K562 (cell line): ENCODE measurements at regions not wholly inside any gene's neighbourhood (a gene's known extent, or its start where the extent isn't known, plus 50 kb on each side); places are given as distances from the start of the nearest gene placed in this dataset.

ENCODE experiments used
- ATF2 ChIP-seq: sonication (generic); formaldehyde crosslinking; IDR thresholded peaks from 2 replicates; pipeline ENCODE4 v1.8.1; 2022; ENCODE audit warnings: missing genetic modification reagents
- ATF7 ChIP-seq: fragments of 450-650 bp; IDR thresholded peaks from 2 replicates; pipeline ENCODE4 v1.7.1; 2014; ENCODE audit warnings: mild to moderate bottlenecking, moderate library complexity
- CHD4 ChIP-seq: fragments of 200-600 bp; sonication (generic); IDR thresholded peaks from 3 replicates; pipeline ENCODE4 v1.6.1; 2012; ENCODE audit warnings: low read depth, mild to moderate bottlenecking, mixed read lengths, low read length, inconsistent platforms; ENCODE audit not compliant: insufficient read depth, insufficient replicate concordance, poor library complexity, severe bottlenecking
- EP300 ChIP-seq: IDR thresholded peaks from 2 replicates; pipeline ENCODE4 v1.6.1; 2012; ENCODE audit warnings: low read length, improper control_type of control experiment
- GABPB2 ChIP-seq: fragments of 250-450 bp; sonication (Bioruptor Pico); conservative IDR thresholded peaks from 2 replicates; pipeline ENCODE4 v1.5.1; 2021; ENCODE audit warnings: mild to moderate bottlenecking
- NBN ChIP-seq: fragments of 450-650 bp; IDR thresholded peaks from 2 replicates; pipeline ENCODE4 v1.6.1; 2016; ENCODE audit warnings: low read depth, mild to moderate bottlenecking
- NEUROD1 ChIP-seq: fragments of 150-350 bp; IDR thresholded peaks from 2 replicates; pipeline ENCODE4 v1.6.1; 2014; ENCODE audit warnings: borderline replicate concordance, low read length, low read depth; ENCODE audit not compliant: partially characterized antibody
- RAD21 ChIP-seq, 2 experiments: fragments of 250-450 bp in 1 of 2; fragments of 450-650 bp in 1 of 2; sonication (Bioruptor Pico) in 1 of 2; formaldehyde crosslinking in 1 of 2; IDR thresholded peaks in 1 of 2; conservative IDR thresholded peaks in 1 of 2; 2 replicates each; pipeline versions ENCODE4 v1.4.0 to v1.8.0; 2020 to 2022; ENCODE audit warnings: mild to moderate bottlenecking in 2 of 2, moderate library complexity in 1 of 2
- ZNF165 ChIP-seq: fragments of 250-450 bp; sonication (Bioruptor Pico); IDR thresholded peaks from 2 replicates; pipeline ENCODE4 v1.4.0; 2020; ENCODE audit warnings: borderline replicate concordance
- ZNF212 ChIP-seq: fragments of 450-650 bp; formaldehyde crosslinking; IDR thresholded peaks from 2 replicates; pipeline ENCODE4 v1.4.0; 2020; ENCODE audit warnings: mild to moderate bottlenecking
- ZNF589 ChIP-seq: fragments of 200-800 bp; sonication (Bioruptor generic); IDR thresholded peaks from 2 replicates; pipeline ENCODE4 v1.6.1; 2016; ENCODE audit warnings: low read depth, missing genetic modification characterization, missing compliant biosample characterization
- TF ChIP-seq, protein P1 (sequence below): fragments of 450-650 bp; formaldehyde crosslinking; IDR thresholded peaks from 2 replicates; pipeline ENCODE4 v1.4.0; 2020; ENCODE audit warnings: mild to moderate bottlenecking, moderate library complexity
- TF ChIP-seq, protein P2 (sequence below): fragments of 250-450 bp; sonication (Bioruptor Pico); IDR thresholded peaks from 2 replicates; pipeline ENCODE4 v1.8.0; 2021; ENCODE audit warnings: moderate library complexity, mild to moderate bottlenecking, inconsistent platforms
- TF ChIP-seq, protein P3 (sequence below), 3 experiments: IDR thresholded peaks in 2 of 3; conservative IDR thresholded peaks in 1 of 3; 2 replicates each; pipeline ENCODE4 v1.5.1; 2011 to 2012; ENCODE audit warnings: low read length in 3 of 3, mild to moderate bottlenecking in 3 of 3, control low read depth in 2 of 3, improper control_type of control experiment in 1 of 3, inconsistent platforms in 1 of 3, low read depth in 1 of 3, mixed read lengths in 1 of 3, moderate library complexity in 1 of 3; ENCODE audit not compliant: insufficient read depth in 2 of 3
- TF ChIP-seq, protein P4 (sequence below): sonication (generic); formaldehyde crosslinking; IDR thresholded peaks from 2 replicates; pipeline ENCODE4 v1.8.0; 2022; ENCODE audit warnings: mild to moderate bottlenecking, missing genetic modification reagents

GRCh38 chr18:45212181-45213039, 402.9 kb upstream of the SLC14A2 start (continued):
- TF ChIP-seq NBN (no peak), ZNF212 (no peak), ZNF165 (CRISPR knock-in tag) (no peak), GABPB2 (no peak), RAD21 (CRISPR knock-in tag; conservative IDR thresholded peaks at IDR 0.05 in 1 of 2, IDR thresholded peaks at IDR 0.05 in 1 of 2) (peak; percentile 69 to 75), NEUROD1 (no peak), EP300 (no peak), CHD4 (no peak), ATF2 (CRISPR knock-in tag) (no peak), ZNF589 (no peak), ATF7 (no peak)
- TF ChIP-seq, protein P1, sequence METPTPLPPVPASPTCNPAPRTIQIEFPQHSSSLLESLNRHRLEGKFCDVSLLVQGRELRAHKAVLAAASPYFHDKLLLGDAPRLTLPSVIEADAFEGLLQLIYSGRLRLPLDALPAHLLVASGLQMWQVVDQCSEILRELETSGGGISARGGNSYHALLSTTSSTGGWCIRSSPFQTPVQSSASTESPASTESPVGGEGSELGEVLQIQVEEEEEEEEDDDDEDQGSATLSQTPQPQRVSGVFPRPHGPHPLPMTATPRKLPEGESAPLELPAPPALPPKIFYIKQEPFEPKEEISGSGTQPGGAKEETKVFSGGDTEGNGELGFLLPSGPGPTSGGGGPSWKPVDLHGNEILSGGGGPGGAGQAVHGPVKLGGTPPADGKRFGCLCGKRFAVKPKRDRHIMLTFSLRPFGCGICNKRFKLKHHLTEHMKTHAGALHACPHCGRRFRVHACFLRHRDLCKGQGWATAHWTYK (CRISPR knock-in tag): no peak
- TF ChIP-seq, protein P2, sequence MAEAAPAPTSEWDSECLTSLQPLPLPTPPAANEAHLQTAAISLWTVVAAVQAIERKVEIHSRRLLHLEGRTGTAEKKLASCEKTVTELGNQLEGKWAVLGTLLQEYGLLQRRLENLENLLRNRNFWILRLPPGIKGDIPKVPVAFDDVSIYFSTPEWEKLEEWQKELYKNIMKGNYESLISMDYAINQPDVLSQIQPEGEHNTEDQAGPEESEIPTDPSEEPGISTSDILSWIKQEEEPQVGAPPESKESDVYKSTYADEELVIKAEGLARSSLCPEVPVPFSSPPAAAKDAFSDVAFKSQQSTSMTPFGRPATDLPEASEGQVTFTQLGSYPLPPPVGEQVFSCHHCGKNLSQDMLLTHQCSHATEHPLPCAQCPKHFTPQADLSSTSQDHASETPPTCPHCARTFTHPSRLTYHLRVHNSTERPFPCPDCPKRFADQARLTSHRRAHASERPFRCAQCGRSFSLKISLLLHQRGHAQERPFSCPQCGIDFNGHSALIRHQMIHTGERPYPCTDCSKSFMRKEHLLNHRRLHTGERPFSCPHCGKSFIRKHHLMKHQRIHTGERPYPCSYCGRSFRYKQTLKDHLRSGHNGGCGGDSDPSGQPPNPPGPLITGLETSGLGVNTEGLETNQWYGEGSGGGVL: no peak
- TF ChIP-seq, protein P3, sequence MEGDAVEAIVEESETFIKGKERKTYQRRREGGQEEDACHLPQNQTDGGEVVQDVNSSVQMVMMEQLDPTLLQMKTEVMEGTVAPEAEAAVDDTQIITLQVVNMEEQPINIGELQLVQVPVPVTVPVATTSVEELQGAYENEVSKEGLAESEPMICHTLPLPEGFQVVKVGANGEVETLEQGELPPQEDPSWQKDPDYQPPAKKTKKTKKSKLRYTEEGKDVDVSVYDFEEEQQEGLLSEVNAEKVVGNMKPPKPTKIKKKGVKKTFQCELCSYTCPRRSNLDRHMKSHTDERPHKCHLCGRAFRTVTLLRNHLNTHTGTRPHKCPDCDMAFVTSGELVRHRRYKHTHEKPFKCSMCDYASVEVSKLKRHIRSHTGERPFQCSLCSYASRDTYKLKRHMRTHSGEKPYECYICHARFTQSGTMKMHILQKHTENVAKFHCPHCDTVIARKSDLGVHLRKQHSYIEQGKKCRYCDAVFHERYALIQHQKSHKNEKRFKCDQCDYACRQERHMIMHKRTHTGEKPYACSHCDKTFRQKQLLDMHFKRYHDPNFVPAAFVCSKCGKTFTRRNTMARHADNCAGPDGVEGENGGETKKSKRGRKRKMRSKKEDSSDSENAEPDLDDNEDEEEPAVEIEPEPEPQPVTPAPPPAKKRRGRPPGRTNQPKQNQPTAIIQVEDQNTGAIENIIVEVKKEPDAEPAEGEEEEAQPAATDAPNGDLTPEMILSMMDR (IDR thresholded peaks at IDR 0.05 in 2 of 3, conservative IDR thresholded peaks at IDR 0.05 in 1 of 3; ENCODE audit: insufficient read depth in 2 of 3, low read depth in 1 of 3, low read length in 3 of 3): peak; percentile 93 to 100 (median 100)
- TF ChIP-seq, protein P4, sequence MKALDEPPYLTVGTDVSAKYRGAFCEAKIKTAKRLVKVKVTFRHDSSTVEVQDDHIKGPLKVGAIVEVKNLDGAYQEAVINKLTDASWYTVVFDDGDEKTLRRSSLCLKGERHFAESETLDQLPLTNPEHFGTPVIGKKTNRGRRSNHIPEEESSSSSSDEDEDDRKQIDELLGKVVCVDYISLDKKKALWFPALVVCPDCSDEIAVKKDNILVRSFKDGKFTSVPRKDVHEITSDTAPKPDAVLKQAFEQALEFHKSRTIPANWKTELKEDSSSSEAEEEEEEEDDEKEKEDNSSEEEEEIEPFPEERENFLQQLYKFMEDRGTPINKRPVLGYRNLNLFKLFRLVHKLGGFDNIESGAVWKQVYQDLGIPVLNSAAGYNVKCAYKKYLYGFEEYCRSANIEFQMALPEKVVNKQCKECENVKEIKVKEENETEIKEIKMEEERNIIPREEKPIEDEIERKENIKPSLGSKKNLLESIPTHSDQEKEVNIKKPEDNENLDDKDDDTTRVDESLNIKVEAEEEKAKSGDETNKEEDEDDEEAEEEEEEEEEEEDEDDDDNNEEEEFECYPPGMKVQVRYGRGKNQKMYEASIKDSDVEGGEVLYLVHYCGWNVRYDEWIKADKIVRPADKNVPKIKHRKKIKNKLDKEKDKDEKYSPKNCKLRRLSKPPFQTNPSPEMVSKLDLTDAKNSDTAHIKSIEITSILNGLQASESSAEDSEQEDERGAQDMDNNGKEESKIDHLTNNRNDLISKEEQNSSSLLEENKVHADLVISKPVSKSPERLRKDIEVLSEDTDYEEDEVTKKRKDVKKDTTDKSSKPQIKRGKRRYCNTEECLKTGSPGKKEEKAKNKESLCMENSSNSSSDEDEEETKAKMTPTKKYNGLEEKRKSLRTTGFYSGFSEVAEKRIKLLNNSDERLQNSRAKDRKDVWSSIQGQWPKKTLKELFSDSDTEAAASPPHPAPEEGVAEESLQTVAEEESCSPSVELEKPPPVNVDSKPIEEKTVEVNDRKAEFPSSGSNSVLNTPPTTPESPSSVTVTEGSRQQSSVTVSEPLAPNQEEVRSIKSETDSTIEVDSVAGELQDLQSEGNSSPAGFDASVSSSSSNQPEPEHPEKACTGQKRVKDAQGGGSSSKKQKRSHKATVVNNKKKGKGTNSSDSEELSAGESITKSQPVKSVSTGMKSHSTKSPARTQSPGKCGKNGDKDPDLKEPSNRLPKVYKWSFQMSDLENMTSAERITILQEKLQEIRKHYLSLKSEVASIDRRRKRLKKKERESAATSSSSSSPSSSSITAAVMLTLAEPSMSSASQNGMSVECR (CRISPR knock-in tag): no peak
